ENCODE measurements at regions not wholly inside any gene's neighbourhood (a gene's known extent, or its start where the extent isn't known, plus 50 kb on each side); places are given as distances from the start of the nearest gene placed in this dataset.

DNA sequence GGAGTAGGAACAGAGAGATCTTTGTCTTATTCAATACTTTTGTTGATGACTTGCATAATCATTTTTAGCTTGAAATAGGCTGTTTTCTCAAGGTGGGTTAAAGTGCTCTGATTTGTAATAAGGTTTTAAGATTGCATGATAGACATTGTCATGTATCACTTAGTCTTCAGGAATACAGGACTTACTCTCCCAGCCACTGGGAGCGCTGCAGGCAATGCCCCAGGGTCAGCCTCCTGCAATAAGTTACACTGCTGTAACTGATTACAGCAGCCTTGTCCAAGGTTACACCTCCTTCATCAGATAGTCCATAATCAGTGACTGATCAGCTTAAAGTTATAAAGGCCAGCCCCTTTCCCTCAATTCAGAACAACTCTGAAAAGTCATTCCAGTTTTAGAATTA, 218.6 kb downstream of the ESM1 start:
- TF ChIP-seq, protein P1, sequence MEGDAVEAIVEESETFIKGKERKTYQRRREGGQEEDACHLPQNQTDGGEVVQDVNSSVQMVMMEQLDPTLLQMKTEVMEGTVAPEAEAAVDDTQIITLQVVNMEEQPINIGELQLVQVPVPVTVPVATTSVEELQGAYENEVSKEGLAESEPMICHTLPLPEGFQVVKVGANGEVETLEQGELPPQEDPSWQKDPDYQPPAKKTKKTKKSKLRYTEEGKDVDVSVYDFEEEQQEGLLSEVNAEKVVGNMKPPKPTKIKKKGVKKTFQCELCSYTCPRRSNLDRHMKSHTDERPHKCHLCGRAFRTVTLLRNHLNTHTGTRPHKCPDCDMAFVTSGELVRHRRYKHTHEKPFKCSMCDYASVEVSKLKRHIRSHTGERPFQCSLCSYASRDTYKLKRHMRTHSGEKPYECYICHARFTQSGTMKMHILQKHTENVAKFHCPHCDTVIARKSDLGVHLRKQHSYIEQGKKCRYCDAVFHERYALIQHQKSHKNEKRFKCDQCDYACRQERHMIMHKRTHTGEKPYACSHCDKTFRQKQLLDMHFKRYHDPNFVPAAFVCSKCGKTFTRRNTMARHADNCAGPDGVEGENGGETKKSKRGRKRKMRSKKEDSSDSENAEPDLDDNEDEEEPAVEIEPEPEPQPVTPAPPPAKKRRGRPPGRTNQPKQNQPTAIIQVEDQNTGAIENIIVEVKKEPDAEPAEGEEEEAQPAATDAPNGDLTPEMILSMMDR (IDR thresholded peaks at IDR 0.05), result no peak
- TF ChIP-seq POLR2A (IDR thresholded peaks at IDR 0.05), result no peak

Data from right lobe of liver (tissue), 4 donors.